Testis (tissue), 2 donors: ENCODE measurements at regions not wholly inside any gene's neighbourhood (a gene's known extent, or its start where the extent isn't known, plus 50 kb on each side); places are given as distances from the start of the nearest gene placed in this dataset.

Experiments
- CTCF ChIP-seq, 3 experiments: fragments of 450-650 bp in 2 of 3; fragments of 200-600 bp in 1 of 3; sonication (generic) in 1 of 3; IDR thresholded peaks; one replicate each; pipeline ENCODE4 v1.5.1; 2016 to 2019; ENCODE audit warnings: antibody characterized with exemption in 3 of 3, mild to moderate bottlenecking in 2 of 3, moderate library complexity in 1 of 3
- POLR2A ChIP-seq: fragments of 450-650 bp; IDR thresholded peaks from one replicate; pipeline ENCODE4 v1.6.1; 2017; ENCODE audit warnings: antibody characterized with exemption, mild to moderate bottlenecking, moderate library complexity

- TF ChIP-seq CTCF (IDR thresholded peaks at IDR 0.05) (no peak), POLR2A (no peak)
Observed at GRCh38 chr4:57371671-57372070, 261.5 kb upstream of the IGFBP7 start.
